Right renal pelvis (tissue), 4 donors: ENCODE measurements at regions not wholly inside any gene's neighbourhood (a gene's known extent, or its start where the extent isn't known, plus 50 kb on each side); places are given as distances from the start of the nearest gene placed in this dataset.
"Not testable (repeated sequence)": the region's sequence is repeated elsewhere in the genome, so short reads cannot be mapped to it uniquely, and the experiment has no call there.

Experiments used
- DNase-seq, 4 donors: peaks; one replicate each; pipeline ENCODE4 v3.0.0-alpha.2; 2013; ENCODE audit warnings: low read depth in 4 of 4, low spot score in 3 of 4, missing footprints in 1 of 4

DNA sequence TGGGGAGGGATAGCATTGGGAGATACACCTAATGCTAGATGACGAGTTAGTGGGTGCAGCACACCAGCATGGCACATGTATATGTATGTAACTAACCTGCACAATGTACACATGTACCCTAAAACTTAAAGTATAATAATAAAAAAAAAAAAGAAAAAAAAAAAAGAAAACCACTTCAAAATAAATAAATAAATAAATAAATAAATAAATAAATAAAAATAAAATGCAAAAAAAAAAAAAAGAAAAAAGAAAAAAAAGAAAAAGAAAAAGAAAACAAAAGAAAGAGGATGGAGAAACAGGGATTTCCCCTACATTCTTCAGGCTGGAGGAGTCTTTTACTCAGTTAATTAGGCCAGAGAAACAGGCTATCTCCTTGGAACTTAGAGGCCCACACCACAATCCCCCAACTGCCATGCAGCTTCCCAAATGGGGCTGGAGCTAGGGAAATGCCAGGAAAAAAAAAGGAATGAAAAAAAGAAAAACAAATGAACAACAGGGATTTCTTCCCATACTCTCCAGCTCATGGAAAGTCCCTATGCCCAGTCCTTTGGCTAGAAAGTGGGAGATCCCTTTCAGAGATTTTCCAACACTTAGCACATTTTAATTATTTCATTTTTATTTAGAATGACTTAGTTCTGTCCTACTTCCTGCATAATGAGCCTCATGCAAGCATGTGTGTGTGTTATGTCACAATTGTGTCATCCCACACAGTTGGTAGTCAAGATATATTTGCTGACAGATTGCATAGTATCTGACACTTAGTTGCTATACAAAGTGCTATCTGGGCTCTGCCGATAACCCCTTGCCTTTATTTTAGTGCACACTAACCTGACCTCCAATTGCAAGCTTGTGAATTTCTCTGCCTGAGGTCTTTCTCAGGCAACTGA lies 486.4 kb downstream of the PLPP3 start:
- DNase-seq: no peak

DNA sequence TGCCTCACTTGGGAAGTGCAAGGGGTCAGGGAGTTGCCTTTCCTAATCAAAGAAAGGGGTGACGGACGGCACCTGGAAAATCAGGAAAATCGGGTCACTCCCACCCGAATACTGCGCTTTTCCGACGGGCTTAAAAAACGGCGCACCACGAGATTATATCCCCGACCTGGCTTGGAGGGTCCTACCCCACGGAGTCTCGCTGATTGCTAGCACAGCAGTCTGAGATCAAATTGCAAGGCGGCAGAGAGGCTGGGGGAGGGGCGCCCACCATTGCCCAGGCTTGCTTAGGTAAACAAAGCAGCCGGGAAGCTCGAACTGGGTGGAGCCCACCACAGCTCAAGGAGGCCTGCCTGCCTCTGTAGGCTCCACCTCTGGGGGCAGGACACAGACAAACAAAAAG lies 489.5 kb downstream of the PLPP3 start:
- DNase-seq: not testable (repeated sequence)

GRCh38 chr1:56084246-56084645 lies 495.1 kb downstream of the PLPP3 start:
- DNase-seq: no peak

DNA sequence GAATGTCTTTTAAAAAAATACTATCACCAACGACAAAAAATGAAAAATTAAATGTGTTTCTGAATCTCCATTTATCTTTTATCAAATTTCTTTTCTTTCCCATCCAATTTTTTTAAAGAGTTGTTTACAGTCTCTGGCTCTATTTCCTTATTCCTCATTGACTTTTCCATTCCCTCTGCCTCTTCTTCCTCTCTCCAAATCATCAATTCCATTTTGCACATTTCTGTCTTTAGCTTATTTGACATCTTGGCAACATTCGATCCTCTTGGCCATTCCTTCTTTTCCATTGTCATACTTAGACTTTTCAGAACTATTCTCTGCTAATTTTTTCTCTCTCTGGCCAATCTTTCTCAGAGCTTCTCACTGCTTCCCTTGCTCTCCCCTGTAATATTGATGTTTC lies 497.6 kb downstream of the PLPP3 start:
- no peak for DNase-seq

DNA sequence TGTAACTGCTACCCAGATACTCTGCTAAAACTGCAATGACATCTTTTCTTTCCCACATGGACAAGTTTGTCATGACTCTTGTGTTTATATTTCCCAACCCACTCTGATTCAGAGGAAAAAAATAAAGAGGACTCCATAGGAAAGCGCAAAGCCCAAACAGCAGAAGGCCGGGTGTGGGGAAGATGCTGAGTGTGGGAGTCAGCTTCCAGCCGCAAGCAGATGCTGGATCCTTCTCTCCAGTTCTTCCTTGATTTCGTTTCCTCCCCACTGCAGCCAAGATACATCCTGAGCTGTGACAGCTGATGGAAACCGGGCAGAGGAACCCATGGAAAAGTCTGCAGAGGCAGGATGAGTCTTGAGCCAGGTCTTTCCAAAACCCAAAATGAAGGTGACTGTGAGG lies 498.2 kb downstream of the PLPP3 start:
- DNase-seq: no peak

GRCh38 chr1:56080123-56080522 lies 499.2 kb downstream of the PLPP3 start:
- no peak for DNase-seq

DNA sequence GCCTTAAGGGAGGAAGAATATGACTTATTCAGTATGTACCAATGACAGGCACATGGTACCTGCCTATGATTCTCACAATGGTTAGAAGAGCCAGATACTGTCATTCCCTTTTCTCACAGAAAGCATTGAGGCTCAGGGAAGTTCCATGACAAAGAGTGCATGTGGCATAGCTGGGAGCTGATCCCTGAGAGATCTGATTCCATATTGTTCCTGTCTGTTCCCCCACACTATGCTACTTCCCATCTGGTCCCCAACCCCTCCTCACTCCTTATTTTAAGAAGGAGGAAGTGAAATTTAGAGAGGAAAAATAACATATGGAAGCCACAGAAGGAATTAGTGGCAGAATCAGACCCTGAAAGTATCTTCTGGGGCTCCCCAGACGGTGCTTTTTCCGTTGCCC lies 500.0 kb downstream of the PLPP3 start:
- no peak for DNase-seq

DNA sequence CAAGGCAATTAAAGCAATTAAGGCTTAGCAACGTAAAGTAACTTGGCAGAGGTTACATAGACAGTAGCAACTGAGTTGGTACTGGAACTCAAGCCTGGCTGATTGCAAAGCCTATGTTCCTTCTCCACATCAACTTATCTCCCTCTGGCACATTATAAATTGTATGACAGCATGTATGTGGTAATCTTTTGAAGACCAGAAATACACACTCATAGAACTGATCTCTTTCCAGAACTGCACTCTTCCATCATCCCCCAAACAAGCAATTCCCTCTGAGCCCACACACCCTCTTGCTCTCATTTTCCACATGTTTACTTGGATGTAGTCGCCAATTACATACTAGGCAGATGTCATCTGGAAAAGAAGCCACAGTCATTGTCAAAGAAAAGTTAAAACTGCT lies 502.2 kb downstream of the PLPP3 start:
- no peak for DNase-seq

DNA sequence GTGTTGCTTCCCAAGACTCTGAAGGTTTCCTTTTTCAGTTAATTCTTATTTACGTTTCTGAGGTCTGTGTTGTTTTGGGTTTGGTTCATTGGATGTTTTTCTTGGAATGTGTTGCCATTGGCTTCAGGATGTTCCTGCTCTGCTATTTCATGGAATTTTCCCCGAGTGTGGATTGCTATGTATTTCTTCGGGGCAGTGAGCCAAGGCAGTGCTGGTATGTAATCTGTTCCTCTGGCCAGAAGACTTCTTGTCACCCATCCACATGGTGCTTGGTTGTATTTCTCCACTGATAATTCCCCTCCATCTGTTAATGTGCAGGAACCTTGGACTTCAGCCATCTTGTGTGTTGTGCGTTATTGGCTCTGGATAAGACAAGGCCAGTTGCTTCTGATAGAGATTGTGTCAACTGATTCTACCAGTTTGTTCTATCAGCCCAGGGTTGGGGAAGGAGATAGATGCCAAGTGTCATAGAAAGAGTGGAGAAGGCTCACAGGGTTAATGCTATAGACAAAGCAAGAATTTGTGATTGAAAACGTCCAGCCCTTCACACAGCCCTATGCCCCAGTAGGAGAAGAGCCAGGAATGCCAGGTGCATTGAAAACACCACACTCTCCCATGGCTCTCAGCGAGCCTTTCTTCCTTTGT lies 505.2 kb downstream of the PLPP3 start:
- DNase-seq: peak in 3 of 4 donors; percentile 23 to 51 (median 44)

DNA sequence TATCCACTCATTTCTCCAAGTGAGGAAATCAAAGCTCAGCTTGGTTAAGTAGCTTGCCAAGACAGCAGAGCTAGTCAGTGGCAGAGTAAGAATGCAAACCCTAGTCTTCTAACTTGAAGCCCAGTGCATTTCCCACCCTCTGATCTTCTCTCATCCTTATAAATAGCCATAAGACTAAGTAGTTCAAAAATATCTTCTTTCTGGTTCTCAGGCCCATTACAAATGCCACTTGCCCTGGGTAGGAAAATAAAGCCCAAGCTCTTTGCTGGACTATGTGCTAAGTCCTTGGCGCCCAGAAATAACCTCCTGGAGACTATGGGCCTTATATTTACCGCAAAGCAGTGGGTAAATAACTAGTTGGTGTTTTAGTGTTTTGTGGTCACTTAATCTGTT lies 505.8 kb downstream of the PLPP3 start:
- DNase-seq: no peak

- DNase-seq: no peak
Measured at GRCh38 chr1:56073206-56073605, 506.2 kb downstream of the PLPP3 start.

DNA sequence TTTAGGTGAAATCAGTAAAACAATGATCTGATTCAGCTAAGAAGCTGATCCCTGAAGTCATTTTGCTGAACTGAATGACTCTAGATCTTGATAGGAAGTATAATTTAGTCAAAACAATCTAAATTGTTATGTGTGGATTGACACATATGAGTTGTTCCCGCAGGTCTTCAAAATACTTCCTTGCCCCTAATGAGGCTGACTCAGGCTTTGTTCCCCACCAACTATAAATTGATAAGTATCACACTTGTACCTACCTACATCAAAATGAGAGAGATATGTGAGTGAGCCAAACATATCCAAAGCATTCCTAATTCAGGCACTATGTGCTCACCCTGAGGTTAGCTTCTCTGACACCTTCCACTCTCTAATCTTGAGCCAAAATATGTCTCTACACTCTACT lies 507.1 kb downstream of the PLPP3 start:
- no peak for DNase-seq

- no peak for DNase-seq
Measured at GRCh38 chr1:56071351-56071750, 508.0 kb downstream of the PLPP3 start.

GRCh38 chr1:56070601-56071000 lies 508.8 kb downstream of the PLPP3 start:
- no peak for DNase-seq

- DNase-seq: no peak
Measured at GRCh38 chr1:56069824-56070223, 509.5 kb downstream of the PLPP3 start.

DNA sequence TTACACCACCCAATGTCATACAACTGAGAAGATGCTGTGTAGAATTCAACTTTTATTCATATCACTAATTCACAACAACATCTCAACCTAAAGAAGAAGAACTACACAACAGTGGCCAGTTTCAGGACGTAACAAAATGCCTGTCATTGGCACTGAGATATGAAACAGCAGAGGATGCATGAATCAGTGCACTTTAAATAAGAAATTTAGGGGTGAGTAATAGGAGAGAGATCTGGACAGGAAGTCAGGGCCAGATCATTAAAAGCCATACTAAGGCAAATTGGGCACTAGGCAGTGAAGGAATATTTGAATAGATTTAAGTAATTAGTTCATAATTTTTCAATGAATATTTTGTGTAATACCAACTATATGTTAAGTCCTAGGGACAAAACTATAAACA lies 510.5 kb downstream of the PLPP3 start:
- no peak for DNase-seq

GRCh38 chr1:56068210-56068609 lies 511.2 kb downstream of the PLPP3 start:
- no peak for DNase-seq

GRCh38 chr1:56065729-56066128 lies 513.6 kb downstream of the PLPP3 start:
- DNase-seq: no peak

GRCh38 chr1:56064705-56065104 lies 514.7 kb downstream of the PLPP3 start:
- no peak for DNase-seq

GRCh38 chr1:56063461-56063860 lies 515.9 kb downstream of the PLPP3 start:
- DNase-seq: no peak

GRCh38 chr1:56062625-56063024 lies 516.7 kb downstream of the PLPP3 start:
- no peak for DNase-seq

DNA sequence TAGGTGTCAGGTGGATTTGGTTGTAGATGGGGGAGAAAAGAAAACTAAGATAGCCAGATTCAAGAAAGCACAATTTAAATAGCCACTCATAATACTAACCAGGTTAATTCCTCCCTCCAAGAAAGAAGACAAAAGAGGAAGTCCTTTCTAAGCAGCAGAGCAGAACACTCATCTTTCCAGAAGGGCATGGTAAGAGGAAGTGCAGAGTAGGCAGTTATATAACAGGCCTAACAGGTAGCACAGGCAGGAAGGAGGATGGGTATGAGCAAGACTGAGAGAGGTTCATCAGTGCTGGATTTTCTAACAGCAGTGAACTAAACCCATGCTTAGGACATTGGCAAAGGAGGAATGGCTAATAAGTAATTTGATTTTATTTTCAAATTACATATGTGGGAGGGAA lies 517.5 kb downstream of the PLPP3 start:
- no peak for DNase-seq
